ENCODE measurements at regions not wholly inside any gene's neighbourhood (a gene's known extent, or its start where the extent isn't known, plus 50 kb on each side); places are given as distances from the start of the nearest gene placed in this dataset.

GRCh38 chr5:27325513-27325912 is 287.1 kb upstream of the CDH9 start:
- no peak overlapping the region for H3K4me3 ChIP-seq (replicated peaks; ENCODE audit: insufficient read depth, low read length)
- no peaks in the 10 kb centered on the region for H3K27me3 ChIP-seq (ENCODE audit: insufficient read depth, poor library complexity, severe bottlenecking)
- TF ChIP-seq POLR2AphosphoS5 (IDR thresholded peaks at IDR 0.05; ENCODE audit: low read depth) (no peak), REST (IDR thresholded peaks at IDR 0.05; ENCODE audit: insufficient replicate concordance, low read depth) (no peak), GABPA (IDR thresholded peaks at IDR 0.05; ENCODE audit: low read depth) (no peak), CTCF (IDR thresholded peaks at IDR 0.05; ENCODE audit: insufficient read depth, low read length) (no peak), SPI1 (IDR thresholded peaks at IDR 0.05; ENCODE audit: borderline replicate concordance, low read depth) (no peak)
- no peak overlapping the region for H3K27ac ChIP-seq (replicated peaks)
- peak in 1 of 2 experiments; percentile 2 for DNase-seq (ENCODE audit: low read depth in 1 of 2, low spot score in 1 of 2)

GRCh38 chr5:27318701-27319100 is 280.3 kb upstream of the CDH9 start:
- no peaks in the 10 kb centered on the region for H3K27me3 ChIP-seq (ENCODE audit: insufficient read depth, poor library complexity, severe bottlenecking)
- no peak overlapping the region for H3K4me3 ChIP-seq (replicated peaks; ENCODE audit: insufficient read depth, low read length)
- TF ChIP-seq SPI1 (IDR thresholded peaks at IDR 0.05; ENCODE audit: borderline replicate concordance, low read depth) (no peak), REST (IDR thresholded peaks at IDR 0.05; ENCODE audit: insufficient replicate concordance, low read depth) (no peak), CTCF (IDR thresholded peaks at IDR 0.05; ENCODE audit: insufficient read depth, low read length) (no peak), POLR2AphosphoS5 (IDR thresholded peaks at IDR 0.05; ENCODE audit: low read depth) (no peak), GABPA (IDR thresholded peaks at IDR 0.05; ENCODE audit: low read depth) (no peak)
- H3K27ac ChIP-seq (replicated peaks) = no peak overlapping the region
- no peak for DNase-seq (ENCODE audit: low read depth in 1 of 2, low spot score in 1 of 2)

GRCh38 chr5:27316271-27316650 is 277.9 kb upstream of the CDH9 start:
- H3K27ac ChIP-seq (replicated peaks) = no peak overlapping the region
- DNase-seq (ENCODE audit: low read depth in 1 of 2, low spot score in 1 of 2) = no peak

More at GRCh38 chr5:27316271-27316650, 277.9 kb upstream of the CDH9 start:
- Histone ChIP-seq H3K27me3 (ENCODE audit: insufficient read depth, poor library complexity, severe bottlenecking) (no peaks in the 10 kb centered on the region), H3K4me3 (replicated peaks; ENCODE audit: insufficient read depth, low read length) (no peak overlapping the region)
- TF ChIP-seq POLR2AphosphoS5 (IDR thresholded peaks at IDR 0.05; ENCODE audit: low read depth) (no peak), SPI1 (IDR thresholded peaks at IDR 0.05; ENCODE audit: borderline replicate concordance, low read depth) (no peak), REST (IDR thresholded peaks at IDR 0.05; ENCODE audit: insufficient replicate concordance, low read depth) (no peak), GABPA (IDR thresholded peaks at IDR 0.05; ENCODE audit: low read depth) (no peak), CTCF (IDR thresholded peaks at IDR 0.05; ENCODE audit: insufficient read depth, low read length) (no peak)

Data from HL-60 (cell line).